Neural progenitor cell (in vitro differentiated cells): ENCODE measurements at regions not wholly inside any gene's neighbourhood (a gene's known extent, or its start where the extent isn't known, plus 50 kb on each side); places are given as distances from the start of the nearest gene placed in this dataset.

Source experiments
- EZH2 ChIP-seq: fragments of 200-600 bp; sonication (generic); IDR thresholded peaks from 2 replicates; pipeline ENCODE4 v1.6.1; 2017; ENCODE audit warnings: antibody characterized with exemption, mild to moderate bottlenecking, moderate library complexity
- EZH2phosphoT487 ChIP-seq: fragments of 200-600 bp; sonication (generic); IDR thresholded peaks from 2 replicates; pipeline ENCODE4 v1.6.1; 2017; ENCODE audit warnings: antibody characterized with exemption
- TF ChIP-seq, protein P1 (sequence below): fragments of 200-600 bp; sonication (generic); IDR thresholded peaks from 2 replicates; pipeline ENCODE4 v1.5.1; 2017; ENCODE audit warnings: antibody characterized with exemption, mild to moderate bottlenecking

GRCh38 chr13:106700007-106700406 lies 132.1 kb upstream of the ARGLU1 start:
- TF ChIP-seq, protein P1, sequence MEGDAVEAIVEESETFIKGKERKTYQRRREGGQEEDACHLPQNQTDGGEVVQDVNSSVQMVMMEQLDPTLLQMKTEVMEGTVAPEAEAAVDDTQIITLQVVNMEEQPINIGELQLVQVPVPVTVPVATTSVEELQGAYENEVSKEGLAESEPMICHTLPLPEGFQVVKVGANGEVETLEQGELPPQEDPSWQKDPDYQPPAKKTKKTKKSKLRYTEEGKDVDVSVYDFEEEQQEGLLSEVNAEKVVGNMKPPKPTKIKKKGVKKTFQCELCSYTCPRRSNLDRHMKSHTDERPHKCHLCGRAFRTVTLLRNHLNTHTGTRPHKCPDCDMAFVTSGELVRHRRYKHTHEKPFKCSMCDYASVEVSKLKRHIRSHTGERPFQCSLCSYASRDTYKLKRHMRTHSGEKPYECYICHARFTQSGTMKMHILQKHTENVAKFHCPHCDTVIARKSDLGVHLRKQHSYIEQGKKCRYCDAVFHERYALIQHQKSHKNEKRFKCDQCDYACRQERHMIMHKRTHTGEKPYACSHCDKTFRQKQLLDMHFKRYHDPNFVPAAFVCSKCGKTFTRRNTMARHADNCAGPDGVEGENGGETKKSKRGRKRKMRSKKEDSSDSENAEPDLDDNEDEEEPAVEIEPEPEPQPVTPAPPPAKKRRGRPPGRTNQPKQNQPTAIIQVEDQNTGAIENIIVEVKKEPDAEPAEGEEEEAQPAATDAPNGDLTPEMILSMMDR, result no peak
- TF ChIP-seq EZH2 (no peak), EZH2phosphoT487 (no peak)
